Muscle layer of duodenum (tissue), 2 donors: ENCODE measurements at regions not wholly inside any gene's neighbourhood (a gene's known extent, or its start where the extent isn't known, plus 50 kb on each side); places are given as distances from the start of the nearest gene placed in this dataset.

Experiments
- H3K27ac ChIP-seq: one replicate; pipeline ENCODE4 v1.7.0; 2013; ENCODE audit warnings: mild to moderate bottlenecking, low read length
- H3K27me3 ChIP-seq: one replicate; pipeline ENCODE4 v1.7.0; 2013; ENCODE audit warnings: low read depth, mild to moderate bottlenecking, control low read depth, low read length
- H3K36me3 ChIP-seq, 2 donors: one replicate each; pipeline ENCODE4 v1.7.0; 2013; ENCODE audit warnings: low read length in 2 of 2, control low read depth in 1 of 2, mild to moderate bottlenecking in 1 of 2; ENCODE audit not compliant: insufficient read depth in 2 of 2, control insufficient read depth in 1 of 2
- H3K4me1 ChIP-seq, 2 donors: one replicate each; pipeline ENCODE4 v1.7.0; 2013; ENCODE audit warnings: low read length in 2 of 2, mild to moderate bottlenecking in 2 of 2, control low read depth in 1 of 2, moderate library complexity in 1 of 2; ENCODE audit not compliant: insufficient read depth in 2 of 2, control insufficient read depth in 1 of 2
- H3K4me3 ChIP-seq, 2 donors: one replicate each; pipeline ENCODE4 v1.7.0; 2013; ENCODE audit warnings: low read length in 2 of 2, low read depth in 1 of 2, mild to moderate bottlenecking in 1 of 2
- H3K9me3 ChIP-seq, 2 donors: one replicate each; pipeline ENCODE4 v1.7.0; 2013; ENCODE audit warnings: low read length in 2 of 2, control low read depth in 1 of 2, mild to moderate bottlenecking in 1 of 2; ENCODE audit not compliant: control insufficient read depth in 1 of 2
- donor health status: healthy.

GRCh38 chr19:27751044-27751391, 1461.9 kb downstream of the UQCRFS1 start:
- Histone ChIP-seq H3K9me3 (no peaks in the 10 kb centered on the region), H3K27ac (no peak overlapping the region), H3K4me1 (no peaks in the 10 kb centered on the region), H3K36me3 (no peaks in the 10 kb centered on the region), H3K4me3 (no peak overlapping the region), H3K27me3 (no peaks in the 10 kb centered on the region)

GRCh38 chr19:27750391-27751043, 1462.4 kb downstream of the UQCRFS1 start:
- no peaks in the 10 kb centered on the region for H3K4me1 ChIP-seq
- H3K4me3 ChIP-seq: no peak overlapping the region
- no peaks in the 10 kb centered on the region for H3K36me3 ChIP-seq
- H3K9me3 ChIP-seq: no peaks in the 10 kb centered on the region
- H3K27me3 ChIP-seq: no peaks in the 10 kb centered on the region
- no peak overlapping the region for H3K27ac ChIP-seq

GRCh38 chr19:27748551-27749152, 1464.3 kb downstream of the UQCRFS1 start:
- no peaks in the 10 kb centered on the region for H3K9me3 ChIP-seq

GRCh38 chr19:27746691-27747380, 1466.1 kb downstream of the UQCRFS1 start:
- Histone ChIP-seq H3K4me1 (no peaks in the 10 kb centered on the region), H3K9me3 (no peaks in the 10 kb centered on the region), H3K27me3 (no peaks in the 10 kb centered on the region), H3K4me3 (peak overlapping the region; percentile 37 to 55), H3K27ac (no peak overlapping the region), H3K36me3 (peaks cover 0 to 3% of the 10 kb centered on the region in 2 donors)

More at GRCh38 chr19:27748551-27749152, 1464.3 kb downstream of the UQCRFS1 start:
- no peak overlapping the region for H3K27ac ChIP-seq
- H3K36me3 ChIP-seq: no peaks in the 10 kb centered on the region
- no peaks in the 10 kb centered on the region for H3K27me3 ChIP-seq
- H3K4me1 ChIP-seq: no peaks in the 10 kb centered on the region
- H3K4me3 ChIP-seq: no peak overlapping the region

GRCh38 chr19:27745978-27746542, 1466.9 kb downstream of the UQCRFS1 start:
- no peaks in the 10 kb centered on the region for H3K27me3 ChIP-seq
- peaks cover 0 to 8% of the 10 kb centered on the region in 2 donors for H3K36me3 ChIP-seq
- no peak overlapping the region for H3K4me3 ChIP-seq
- H3K27ac ChIP-seq: no peak overlapping the region
- H3K9me3 ChIP-seq: no peaks in the 10 kb centered on the region
- H3K4me1 ChIP-seq: no peaks in the 10 kb centered on the region

GRCh38 chr19:27744926-27745768, 1467.8 kb downstream of the UQCRFS1 start:
- Histone ChIP-seq H3K27me3 (no peaks in the 10 kb centered on the region), H3K4me1 (no peaks in the 10 kb centered on the region), H3K36me3 (peaks cover 0 to 11% of the 10 kb centered on the region in 2 donors), H3K27ac (no peak overlapping the region), H3K4me3 (no peak overlapping the region), H3K9me3 (no peaks in the 10 kb centered on the region)

- Histone ChIP-seq H3K27me3 (no peaks in the 10 kb centered on the region), H3K4me3 (no peak overlapping the region), H3K36me3 (peaks cover 0 to 41% of the 10 kb centered on the region in 2 donors), H3K4me1 (no peaks in the 10 kb centered on the region), H3K9me3 (no peaks in the 10 kb centered on the region), H3K27ac (no peak overlapping the region)
These were observed 1470.9 kb downstream of the UQCRFS1 start for GRCh38 chr19:27742041-27742440.

- Histone ChIP-seq H3K4me1 (no peaks in the 10 kb centered on the region), H3K27me3 (no peaks in the 10 kb centered on the region), H3K36me3 (peaks cover 0 to 48% of the 10 kb centered on the region in 2 donors), H3K9me3 (no peaks in the 10 kb centered on the region), H3K4me3 (no peak overlapping the region), H3K27ac (no peak overlapping the region)
These were observed 1471.7 kb downstream of the UQCRFS1 start for GRCh38 chr19:27741236-27741635.

- no peaks in the 10 kb centered on the region for H3K27me3 ChIP-seq
- H3K27ac ChIP-seq: no peak overlapping the region
- no peaks in the 10 kb centered on the region for H3K9me3 ChIP-seq
- H3K36me3 ChIP-seq: peaks cover 0 to 54% of the 10 kb centered on the region in 2 donors
- H3K4me1 ChIP-seq: no peaks in the 10 kb centered on the region
- H3K4me3 ChIP-seq: no peak overlapping the region
These were observed 1472.6 kb downstream of the UQCRFS1 start for GRCh38 chr19:27740396-27740795.

- H3K4me3 ChIP-seq: no peak overlapping the region
- H3K36me3 ChIP-seq: peaks cover 0 to 66% of the 10 kb centered on the region in 2 donors
- no peaks in the 10 kb centered on the region for H3K27me3 ChIP-seq
- H3K27ac ChIP-seq: no peak overlapping the region
- H3K9me3 ChIP-seq: no peaks in the 10 kb centered on the region
- H3K4me1 ChIP-seq: no peaks in the 10 kb centered on the region
These were observed 1474.3 kb downstream of the UQCRFS1 start for GRCh38 chr19:27738569-27739193.
